Astrocyte (in vitro differentiated cells and primary cell): ENCODE measurements at regions not wholly inside any gene's neighbourhood (a gene's known extent, or its start where the extent isn't known, plus 50 kb on each side); places are given as distances from the start of the nearest gene placed in this dataset.
A peak's percentile ranks its signal among the peaks of the same experiment; 100 is the strongest.

Experiments
- DNase-seq: peaks from one replicate; pipeline ENCODE4 v3.0.0-alpha.2; 2010; ENCODE audit warnings: low read depth
- FAIRE-seq: peaks from 2 replicates; lab custom pipeline; 2011; peaks lifted over from hg19 to GRCh38; lab: Jason Lieb, UNC
- H2AFZ ChIP-seq: 2 replicates; pipeline ENCODE4 v1.6.0; 2012; ENCODE audit warnings: low read depth, low read length, inconsistent platforms
- H3K27ac ChIP-seq: 2 replicates; pipeline ENCODE4 v1.5.1; 2011; ENCODE audit warnings: low read depth, low read length, inconsistent platforms
- H3K27me3 ChIP-seq: 2 replicates; pipeline ENCODE4 v1.6.0; 2011; ENCODE audit warnings: low read length, inconsistent platforms; ENCODE audit not compliant: insufficient read depth
- H3K36me3 ChIP-seq: 2 replicates; pipeline ENCODE4 v1.5.1; 2011; ENCODE audit warnings: low read length, inconsistent platforms; ENCODE audit not compliant: insufficient read depth
- H3K4me1 ChIP-seq: 2 replicates; pipeline ENCODE4 v1.5.1; 2011; ENCODE audit warnings: low read length, inconsistent platforms; ENCODE audit not compliant: insufficient read depth
- H3K4me2 ChIP-seq: 2 replicates; pipeline ENCODE4 v1.6.0; 2012; ENCODE audit warnings: low read length, inconsistent platforms
- H3K4me3 ChIP-seq: 2 replicates; pipeline ENCODE4 v1.5.1; 2011; ENCODE audit warnings: low read depth, mild to moderate bottlenecking, low read length, inconsistent platforms; ENCODE audit not compliant: insufficient read depth
- H3K79me2 ChIP-seq: 2 replicates; pipeline ENCODE4 v1.6.0; 2012; ENCODE audit warnings: mild to moderate bottlenecking, low read length, inconsistent platforms; ENCODE audit not compliant: insufficient read depth
- H3K9ac ChIP-seq: 2 replicates; pipeline ENCODE4 v1.6.0; 2012; ENCODE audit warnings: mild to moderate bottlenecking, low read length, inconsistent platforms
- H3K9me3 ChIP-seq: 2 replicates; pipeline ENCODE4 v1.5.1; 2012; ENCODE audit warnings: low read depth, mild to moderate bottlenecking, low read length, inconsistent platforms; ENCODE audit not compliant: insufficient read depth
- H4K20me1 ChIP-seq: 2 replicates; pipeline ENCODE4 v1.6.0; 2012; ENCODE audit warnings: low read length, inconsistent platforms; ENCODE audit not compliant: insufficient read depth
- H3K27ac Mint-ChIP-seq: one replicate; pipeline ENCODE4 v1.8.0; 2021; ENCODE audit warnings: mild to moderate bottlenecking, mixed read lengths; ENCODE audit not compliant: unreplicated experiment
- H3K27me3 Mint-ChIP-seq: one replicate; pipeline ENCODE4 v1.8.0; 2021; ENCODE audit warnings: low read depth, mixed read lengths; ENCODE audit not compliant: unreplicated experiment
- H3K36me3 Mint-ChIP-seq: one replicate; pipeline ENCODE4 v1.8.0; 2021; ENCODE audit warnings: low read depth, mixed read lengths; ENCODE audit not compliant: unreplicated experiment
- H3K4me1 Mint-ChIP-seq: one replicate; pipeline ENCODE4 v1.8.0; 2021; ENCODE audit warnings: low read depth, mixed read lengths; ENCODE audit not compliant: unreplicated experiment
- H3K4me3 Mint-ChIP-seq: one replicate; pipeline ENCODE4 v1.8.0; 2021; ENCODE audit warnings: mild to moderate bottlenecking, moderate library complexity, mixed read lengths; ENCODE audit not compliant: unreplicated experiment
- H3K9me3 Mint-ChIP-seq: one replicate; pipeline ENCODE4 v1.8.0; 2021; ENCODE audit warnings: mild to moderate bottlenecking, mixed read lengths; ENCODE audit not compliant: unreplicated experiment
- EZH2 ChIP-seq: IDR thresholded peaks from 2 replicates; pipeline ENCODE4 v1.6.1; 2012; ENCODE audit warnings: mild to moderate bottlenecking, low read length, inconsistent platforms; ENCODE audit not compliant: insufficient read depth
- TF ChIP-seq, protein P1 (sequence below): IDR thresholded peaks from 2 replicates; pipeline ENCODE4 v1.5.1; 2011; ENCODE audit warnings: low read depth, mild to moderate bottlenecking, inconsistent platforms, low read length, moderate library complexity; ENCODE audit not compliant: insufficient read depth

DNA sequence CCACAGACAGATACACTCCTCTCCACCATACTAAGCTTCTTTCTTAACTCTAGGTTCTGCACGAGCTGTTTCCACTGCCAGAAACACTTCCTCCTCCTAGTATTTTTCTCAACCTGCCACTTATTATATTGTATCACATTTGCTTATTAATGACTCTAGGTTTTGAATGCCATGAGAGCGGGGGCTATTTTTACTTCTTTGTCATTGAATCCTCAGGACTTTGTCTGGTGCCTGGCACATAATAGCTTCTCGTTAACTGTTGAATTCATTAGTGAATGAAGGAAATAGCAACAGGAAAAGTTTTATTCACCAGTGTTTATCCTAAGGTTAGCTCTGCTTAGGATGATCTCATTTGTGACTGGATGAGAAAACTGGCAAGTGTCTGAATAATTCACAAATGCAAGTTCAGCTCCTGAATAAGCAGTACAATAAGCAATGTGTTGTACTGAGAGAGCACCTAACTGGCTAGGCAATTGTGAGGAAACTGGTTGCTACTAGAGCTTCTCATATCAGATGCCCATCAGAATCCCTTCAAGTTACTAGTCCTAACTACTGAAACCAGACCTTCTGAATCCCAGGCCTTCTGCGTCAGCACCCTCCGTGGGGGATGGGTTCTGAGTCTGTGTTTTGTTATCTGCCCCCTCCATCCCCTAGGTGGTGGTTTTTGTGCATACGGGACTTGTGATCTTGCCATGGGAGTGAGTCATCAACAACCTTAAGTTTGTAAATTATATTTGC is 92.7 kb downstream of the LSMEM1 start:
- Histone ChIP-seq H2AFZ (no peak overlapping the region), H4K20me1 (no peaks in the 10 kb centered on the region), H3K27me3 (no peaks in the 10 kb centered on the region), H3K4me3 (no peak overlapping the region), H3K79me2 (no peaks in the 10 kb centered on the region), H3K27ac (no peak overlapping the region), H3K4me1 (peaks cover 3% of the 10 kb centered on the region), H3K9me3 (no peaks in the 10 kb centered on the region), H3K36me3 (no peaks in the 10 kb centered on the region), H3K4me2 (no peak overlapping the region), H3K9ac (no peak overlapping the region)
- no peak for FAIRE-seq
- TF ChIP-seq, protein P1, sequence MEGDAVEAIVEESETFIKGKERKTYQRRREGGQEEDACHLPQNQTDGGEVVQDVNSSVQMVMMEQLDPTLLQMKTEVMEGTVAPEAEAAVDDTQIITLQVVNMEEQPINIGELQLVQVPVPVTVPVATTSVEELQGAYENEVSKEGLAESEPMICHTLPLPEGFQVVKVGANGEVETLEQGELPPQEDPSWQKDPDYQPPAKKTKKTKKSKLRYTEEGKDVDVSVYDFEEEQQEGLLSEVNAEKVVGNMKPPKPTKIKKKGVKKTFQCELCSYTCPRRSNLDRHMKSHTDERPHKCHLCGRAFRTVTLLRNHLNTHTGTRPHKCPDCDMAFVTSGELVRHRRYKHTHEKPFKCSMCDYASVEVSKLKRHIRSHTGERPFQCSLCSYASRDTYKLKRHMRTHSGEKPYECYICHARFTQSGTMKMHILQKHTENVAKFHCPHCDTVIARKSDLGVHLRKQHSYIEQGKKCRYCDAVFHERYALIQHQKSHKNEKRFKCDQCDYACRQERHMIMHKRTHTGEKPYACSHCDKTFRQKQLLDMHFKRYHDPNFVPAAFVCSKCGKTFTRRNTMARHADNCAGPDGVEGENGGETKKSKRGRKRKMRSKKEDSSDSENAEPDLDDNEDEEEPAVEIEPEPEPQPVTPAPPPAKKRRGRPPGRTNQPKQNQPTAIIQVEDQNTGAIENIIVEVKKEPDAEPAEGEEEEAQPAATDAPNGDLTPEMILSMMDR = no peak
- TF ChIP-seq EZH2 = no peak
- Mint-ChIP-seq H3K4me3 (no peak overlapping the region), H3K27ac (no peak overlapping the region), H3K36me3 (no peaks in the 10 kb centered on the region), H3K9me3 (peaks cover 3% of the 10 kb centered on the region), H3K27me3 (no peaks in the 10 kb centered on the region), H3K4me1 (peaks cover 14% of the 10 kb centered on the region)
- peak; percentile 16 for DNase-seq

DNA sequence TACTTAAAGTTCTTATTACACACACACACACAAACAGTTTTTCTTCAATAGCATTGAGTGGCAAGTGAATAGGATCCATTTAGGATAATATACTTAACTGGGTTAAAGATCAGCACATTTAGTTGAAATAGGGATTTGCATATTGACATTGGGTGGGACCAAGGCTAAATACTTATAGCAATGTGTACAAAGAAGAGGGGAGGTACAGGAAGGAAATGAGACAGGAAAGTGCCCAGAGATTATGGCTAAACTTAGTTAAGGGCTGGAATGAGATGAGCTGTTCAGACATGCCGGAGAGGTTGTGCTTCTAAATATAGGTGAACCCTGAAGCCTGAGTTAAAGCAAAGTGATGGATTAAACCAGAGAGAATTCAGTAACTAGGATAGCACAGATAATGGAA is 95.1 kb downstream of the LSMEM1 start:
- Histone ChIP-seq H3K79me2 (no peaks in the 10 kb centered on the region), H4K20me1 (no peaks in the 10 kb centered on the region), H3K36me3 (no peaks in the 10 kb centered on the region), H2AFZ (no peak overlapping the region), H3K4me3 (no peak overlapping the region), H3K4me1 (peaks cover 3% of the 10 kb centered on the region), H3K4me2 (no peak overlapping the region), H3K9ac (no peak overlapping the region), H3K27me3 (no peaks in the 10 kb centered on the region), H3K27ac (no peak overlapping the region), H3K9me3 (no peaks in the 10 kb centered on the region)
- Mint-ChIP-seq H3K4me1 (peaks cover 14% of the 10 kb centered on the region), H3K4me3 (no peak overlapping the region), H3K9me3 (peaks cover 1% of the 10 kb centered on the region), H3K36me3 (no peaks in the 10 kb centered on the region), H3K27ac (peak overlapping the region; percentile 30), H3K27me3 (no peaks in the 10 kb centered on the region)
- no peak for TF ChIP-seq EZH2
- TF ChIP-seq, protein P1 = no peak
- FAIRE-seq (no peak), DNase-seq (no peak)

DNA sequence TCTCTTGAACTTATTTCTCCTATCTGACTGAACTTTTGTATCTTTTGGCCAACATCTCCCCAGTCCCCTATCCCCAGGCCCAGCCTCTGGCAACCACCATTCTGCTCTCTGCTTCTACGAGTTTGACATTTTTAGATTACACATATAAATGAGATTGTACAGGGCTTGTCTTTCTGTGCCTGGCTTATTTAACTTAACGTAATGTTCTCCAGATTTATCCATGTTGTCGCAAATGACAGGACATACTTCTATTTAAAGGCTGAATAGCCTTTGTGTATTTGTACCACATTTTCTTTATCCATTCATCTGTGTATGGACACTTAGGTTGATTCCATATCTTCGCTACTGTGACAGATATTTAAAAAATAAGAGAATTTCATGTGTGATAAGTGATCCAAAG is 98.6 kb downstream of the LSMEM1 start:
- H3K9me3 ChIP-seq = no peaks in the 10 kb centered on the region
- H3K4me1 ChIP-seq = no peaks in the 10 kb centered on the region
- no peak for FAIRE-seq
- H3K79me2 ChIP-seq = no peaks in the 10 kb centered on the region
- H3K27ac ChIP-seq = no peak overlapping the region
- TF ChIP-seq, protein P1 = no peak
- no peak for TF ChIP-seq EZH2
- no peaks in the 10 kb centered on the region for H3K27me3 Mint-ChIP-seq
- peaks cover 4% of the 10 kb centered on the region for H3K4me1 Mint-ChIP-seq
- H3K27me3 ChIP-seq = no peaks in the 10 kb centered on the region
- no peak for DNase-seq
- peaks cover 1% of the 10 kb centered on the region for H3K9me3 Mint-ChIP-seq
- H3K27ac Mint-ChIP-seq = no peak overlapping the region
- H4K20me1 ChIP-seq = no peaks in the 10 kb centered on the region
- H3K4me3 ChIP-seq = no peak overlapping the region
- H3K4me3 Mint-ChIP-seq = no peak overlapping the region
- H3K36me3 Mint-ChIP-seq = no peaks in the 10 kb centered on the region
- H3K9ac ChIP-seq = no peak overlapping the region
- H3K4me2 ChIP-seq = no peak overlapping the region
- no peaks in the 10 kb centered on the region for H3K36me3 ChIP-seq
- no peak overlapping the region for H2AFZ ChIP-seq
